HG03064 (cell line): ENCODE measurements at regions not wholly inside any gene's neighbourhood (a gene's known extent, or its start where the extent isn't known, plus 50 kb on each side); places are given as distances from the start of the nearest gene placed in this dataset.

Source experiments
- ATAC-seq: cut with Tn5 transposase; IDR thresholded peaks from one replicate; pipeline ENCODE4 v1.9.1; 2021; ENCODE audit warnings: low read depth; ENCODE audit not compliant: unreplicated experiment

DNA sequence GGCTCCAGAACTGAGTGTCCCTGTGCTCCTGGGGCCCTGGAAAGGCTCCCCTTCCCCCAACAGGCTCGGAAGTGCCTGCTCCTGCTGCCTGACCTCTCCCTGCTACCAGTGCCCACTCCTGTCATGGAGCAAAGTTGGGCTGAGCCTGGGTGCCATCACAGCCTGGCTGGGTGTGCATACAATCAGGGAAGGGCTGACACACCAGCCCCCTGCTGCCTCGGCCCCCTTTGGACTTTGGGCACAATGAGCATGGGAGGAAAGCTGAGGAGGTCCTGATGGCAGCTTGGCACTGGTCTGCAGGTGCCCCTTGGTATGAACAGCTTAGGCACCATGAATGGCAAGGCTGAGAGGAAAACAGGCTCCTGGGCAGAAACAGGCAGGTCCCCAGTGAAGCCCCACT lies 405.0 kb downstream of the PID1 start:
- no peak for ATAC-seq

DNA sequence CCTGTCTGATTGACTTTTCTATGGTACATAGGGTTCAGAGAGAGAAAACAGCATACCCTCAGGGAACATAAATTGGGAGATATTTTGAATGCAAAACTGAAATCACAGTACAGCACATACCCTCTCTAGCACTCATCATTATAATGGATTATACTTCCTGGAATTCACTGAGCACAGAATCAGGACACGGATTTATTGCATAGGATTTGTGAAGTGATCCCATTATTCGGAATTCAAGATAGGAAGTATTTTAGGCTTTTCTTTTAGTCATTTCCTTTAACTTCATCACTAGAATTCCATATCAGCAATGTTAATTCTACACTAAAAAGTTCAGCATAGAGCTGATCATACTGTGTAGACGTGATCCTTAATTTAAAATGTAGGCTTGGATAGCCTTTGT lies 407.0 kb downstream of the PID1 start:
- no peak for ATAC-seq

DNA sequence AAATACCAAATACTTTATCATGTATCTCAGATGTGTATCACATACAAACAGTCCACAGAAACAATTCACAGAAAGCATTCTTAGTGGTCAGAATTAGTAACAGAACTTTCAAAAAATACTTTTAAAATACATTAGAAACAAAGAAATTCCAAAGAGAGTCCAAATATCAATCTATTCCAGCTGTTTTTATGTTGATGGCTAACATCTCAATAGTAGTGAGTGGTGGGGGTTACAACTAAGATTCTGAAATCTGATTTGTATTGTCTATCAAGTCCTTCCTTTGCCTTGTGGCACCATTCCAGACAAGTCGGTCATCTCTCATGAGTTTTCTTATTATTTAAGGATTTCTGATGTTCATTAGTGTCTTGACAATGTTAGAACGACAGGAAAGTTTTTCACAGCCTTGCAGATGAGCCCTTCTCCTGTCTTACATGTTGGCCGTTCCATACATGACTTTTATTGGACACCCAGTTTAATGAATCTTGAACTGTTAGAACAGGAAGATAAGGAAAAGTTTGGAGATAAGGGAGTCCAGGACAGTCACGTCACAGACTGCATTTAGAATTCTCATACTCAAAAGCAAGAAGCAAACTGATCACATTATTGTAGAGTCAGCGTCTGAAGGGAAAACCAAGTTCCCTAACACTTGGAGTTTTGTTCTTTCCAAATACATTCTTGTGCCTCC lies 410.3 kb downstream of the PID1 start:
- no peak for ATAC-seq

DNA sequence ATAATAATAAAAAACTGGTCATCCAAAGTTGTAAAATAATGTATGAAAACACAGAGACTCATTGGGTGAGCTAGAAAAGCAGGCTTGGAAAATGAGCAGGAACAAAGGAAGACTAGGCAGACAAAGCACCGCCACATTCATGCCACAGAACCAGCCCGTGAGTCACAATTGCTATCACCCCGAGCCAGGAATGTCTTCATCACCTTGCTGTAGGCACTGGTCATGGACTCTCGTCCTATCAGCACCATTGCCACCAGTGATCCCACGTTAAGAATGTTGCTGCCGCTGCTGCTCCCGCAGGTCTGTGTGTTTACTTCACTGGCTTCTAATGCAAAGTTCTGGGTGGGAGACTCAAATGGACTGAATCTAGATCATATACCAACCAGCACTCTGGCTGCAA lies 417.9 kb downstream of the PID1 start:
- ATAC-seq: no peak

DNA sequence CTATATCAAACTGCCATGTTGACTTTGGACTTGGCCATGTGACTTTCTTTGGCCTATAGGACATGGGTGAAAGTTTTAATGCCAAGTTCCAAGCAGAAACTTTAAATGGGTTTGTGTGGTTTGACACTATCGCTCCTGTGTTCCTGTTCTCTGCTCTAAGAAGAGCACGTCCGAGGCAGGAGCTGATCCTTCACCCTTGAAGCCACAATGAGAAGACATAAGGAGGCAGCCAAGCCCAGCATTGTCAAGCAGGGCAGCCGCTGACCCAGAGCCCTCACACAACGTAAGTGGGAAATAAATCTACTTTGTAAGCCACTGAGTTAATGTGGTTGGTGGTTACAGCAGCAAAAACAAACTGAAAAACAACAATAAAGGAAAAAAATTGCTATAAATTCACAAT lies 422.4 kb downstream of the PID1 start:
- no peak for ATAC-seq

DNA sequence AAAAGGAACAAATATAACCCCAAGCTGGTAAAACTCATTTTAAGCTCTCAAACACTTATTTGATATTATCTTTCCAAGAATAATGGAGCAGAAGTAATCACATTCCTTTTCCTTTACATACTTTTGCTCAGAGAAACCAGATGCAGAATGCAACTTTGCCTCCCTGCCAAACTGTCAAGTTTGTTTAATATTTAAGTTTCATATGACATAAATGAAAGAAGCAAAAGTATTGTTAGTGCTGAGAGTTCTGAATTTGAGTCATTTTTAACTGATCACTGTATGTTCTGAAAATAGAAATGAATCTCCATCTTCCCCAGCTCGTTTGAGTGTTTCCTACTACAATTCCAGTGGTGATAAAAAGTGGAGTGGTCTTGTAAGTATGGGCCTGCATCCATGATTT lies 423.4 kb downstream of the PID1 start:
- ATAC-seq: no peak

DNA sequence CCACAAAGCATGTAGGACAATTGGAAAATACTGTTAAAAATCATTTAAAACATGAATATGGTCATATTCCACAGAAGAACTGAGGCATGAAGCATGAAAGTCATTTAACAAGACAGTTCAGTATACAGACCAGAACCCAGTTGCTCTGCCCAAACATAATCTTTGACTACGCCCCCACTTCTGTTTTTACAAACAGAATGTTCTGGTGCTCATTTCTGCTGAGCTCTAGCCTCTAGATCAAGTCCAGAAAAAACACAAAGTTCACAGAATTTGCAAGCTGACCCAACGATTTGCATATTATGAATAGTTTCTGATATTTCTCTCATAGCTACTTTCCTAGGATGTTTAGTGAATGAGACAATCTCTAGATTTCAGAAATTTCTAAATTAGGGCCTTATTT lies 424.9 kb downstream of the PID1 start:
- ATAC-seq: no peak

DNA sequence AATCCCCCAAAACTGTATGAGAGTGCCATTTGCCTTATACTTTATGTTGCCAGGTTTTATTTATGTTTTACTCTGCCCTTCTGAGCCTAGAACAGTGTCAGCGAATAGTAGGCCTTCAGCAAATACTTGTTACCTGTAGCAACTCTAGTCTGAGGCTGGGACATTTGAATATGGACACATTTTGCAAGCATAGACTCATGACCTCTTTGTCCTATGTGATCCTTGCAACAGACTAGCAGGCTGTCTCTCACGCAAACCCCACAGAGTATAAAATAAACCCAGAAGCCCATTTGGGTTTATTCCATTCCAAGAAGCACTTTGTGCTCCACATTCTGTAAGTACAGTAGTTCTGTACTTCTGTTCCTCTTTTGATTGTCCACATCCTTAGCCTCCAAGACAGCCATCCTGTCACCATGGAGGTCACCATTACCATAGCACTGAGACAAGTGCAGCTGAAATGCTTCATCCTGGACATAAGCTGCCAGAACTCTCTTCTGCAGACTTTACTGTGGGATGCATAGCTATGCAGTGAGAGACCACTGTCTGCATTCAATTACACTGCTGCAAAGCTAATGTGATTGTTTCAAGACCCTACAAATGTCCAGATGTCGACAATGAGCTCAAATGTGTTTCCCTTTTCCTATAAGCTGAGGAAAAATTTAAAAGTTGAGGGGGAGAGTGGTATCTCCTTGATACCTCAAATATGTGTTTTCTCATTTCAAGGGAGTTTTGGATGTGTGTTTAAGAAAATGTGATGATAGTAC lies 425.7 kb downstream of the PID1 start:
- no peak for ATAC-seq

DNA sequence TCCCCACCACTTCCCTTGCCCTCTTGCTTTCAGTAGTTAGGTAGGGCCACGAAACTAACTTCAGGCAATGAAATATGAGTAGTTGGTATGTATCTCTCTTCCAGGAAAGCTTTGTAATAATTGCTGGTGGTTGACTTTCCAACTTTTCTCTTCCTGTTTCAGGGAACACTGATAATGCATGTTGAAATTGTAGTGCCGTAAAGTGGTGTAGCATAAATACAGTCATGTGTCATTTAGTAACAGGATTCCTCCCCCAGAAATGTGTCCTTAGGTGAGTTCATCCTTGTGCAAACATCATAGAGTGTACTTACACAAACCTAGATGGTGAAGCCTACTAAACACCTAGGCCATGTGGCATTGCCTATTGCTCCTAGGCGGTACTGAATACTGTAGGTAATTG lies 429.2 kb downstream of the PID1 start:
- no peak for ATAC-seq

DNA sequence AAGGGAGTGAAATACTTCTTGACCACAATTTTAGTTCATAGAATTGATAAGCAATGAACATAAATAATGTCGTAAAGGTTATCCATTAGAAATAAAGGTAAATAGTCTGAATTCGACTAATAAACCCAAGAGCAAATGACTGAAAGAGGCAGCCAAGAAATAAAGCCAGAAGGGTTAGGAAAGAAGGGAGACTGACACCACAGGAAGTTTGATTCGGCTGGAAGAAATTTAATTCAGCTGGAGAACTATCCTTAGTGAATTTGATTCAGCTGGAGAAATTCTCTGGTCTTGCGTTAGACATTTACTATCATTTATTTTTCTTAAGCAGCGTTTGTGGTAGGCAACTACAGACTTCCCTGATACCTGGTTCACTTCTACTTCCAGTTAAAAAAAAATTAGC lies 429.6 kb downstream of the PID1 start:
- ATAC-seq: no peak

DNA sequence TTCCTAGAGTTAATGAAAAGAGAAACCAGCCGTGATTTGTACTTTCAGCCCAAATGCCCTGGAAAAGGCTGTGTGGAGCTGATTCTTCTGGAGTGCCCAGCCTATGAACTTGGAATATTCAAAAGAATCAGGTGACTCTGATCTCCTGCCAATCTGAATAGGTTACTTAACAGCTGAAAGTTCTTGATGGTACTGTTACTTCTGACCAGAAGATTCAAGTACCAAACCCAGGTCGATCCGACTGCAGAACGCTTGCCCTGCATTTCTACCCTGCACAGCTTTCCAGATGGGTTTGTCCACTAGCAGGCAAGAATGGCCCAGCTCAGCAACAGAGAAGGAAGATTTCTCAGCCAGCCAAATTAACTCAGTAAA lies 430.4 kb downstream of the PID1 start:
- ATAC-seq: no peak

DNA sequence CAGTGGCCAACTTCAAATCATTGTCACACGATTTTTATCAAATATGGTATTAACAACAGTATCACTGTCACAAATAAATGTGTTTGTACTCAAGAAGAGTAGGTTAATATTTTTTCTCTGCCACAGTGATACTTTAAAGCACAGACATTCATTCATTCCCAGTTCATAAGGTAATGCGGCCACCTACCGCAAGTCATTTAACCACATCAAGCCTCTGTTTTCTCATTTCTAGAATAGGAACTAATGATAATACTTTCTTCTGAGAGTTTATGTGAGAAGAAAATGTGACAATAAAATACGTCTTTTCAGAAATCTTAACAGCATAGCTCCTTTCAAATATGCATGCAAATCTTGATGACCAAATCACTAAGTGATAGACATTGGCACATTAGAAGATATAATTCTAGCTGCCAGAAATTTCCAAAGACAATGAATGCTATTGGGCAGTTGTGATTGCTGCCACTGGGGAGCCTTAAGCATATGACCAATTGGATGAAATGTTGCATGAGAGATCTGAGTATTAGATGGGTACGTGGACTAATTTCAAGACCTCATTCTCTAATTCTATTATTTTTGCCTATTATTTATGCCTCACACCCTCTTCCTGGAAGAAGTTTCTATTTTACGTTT lies 430.9 kb downstream of the PID1 start:
- ATAC-seq: no peak

DNA sequence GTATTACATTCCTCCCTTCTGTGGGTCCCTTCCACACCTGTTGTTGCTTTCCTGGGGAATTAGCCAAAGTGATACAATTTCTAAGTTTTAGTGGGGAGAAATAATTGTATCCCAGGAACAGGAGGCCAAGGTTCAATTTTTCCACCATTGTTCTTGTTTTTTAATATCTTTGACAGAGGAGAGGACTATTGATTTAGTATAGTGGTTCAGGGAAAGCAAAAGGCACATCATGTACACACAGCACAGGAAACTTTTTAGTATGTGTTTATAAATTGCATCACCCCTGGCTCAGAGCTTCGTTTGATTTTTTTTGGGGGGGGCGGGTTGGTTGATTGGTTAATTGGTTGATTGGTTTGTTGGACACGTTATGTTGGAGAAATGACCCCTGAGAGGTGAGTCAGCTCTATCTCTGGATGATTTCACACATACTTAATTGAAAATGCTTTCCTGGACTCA lies 431.6 kb downstream of the PID1 start:
- ATAC-seq: no peak

DNA sequence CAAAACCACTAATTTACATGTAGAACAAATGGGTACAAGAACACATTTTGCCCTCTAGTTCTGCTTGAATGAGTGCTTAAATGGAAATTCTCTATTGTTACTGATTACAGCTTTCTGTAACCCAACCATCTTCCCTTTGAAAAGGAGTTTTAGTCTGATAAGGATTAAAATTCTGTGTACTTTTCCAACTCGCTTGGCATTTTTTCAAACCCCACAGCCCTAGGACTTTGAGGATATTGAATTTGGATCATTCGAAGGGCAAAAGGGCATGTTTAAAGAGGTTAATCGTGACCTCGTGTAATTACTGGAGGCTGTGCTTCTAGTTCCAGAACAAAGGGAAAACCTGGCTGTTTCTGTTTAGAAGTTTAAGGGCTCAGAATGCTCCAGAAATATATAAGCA lies 432.3 kb downstream of the PID1 start:
- no peak for ATAC-seq

DNA sequence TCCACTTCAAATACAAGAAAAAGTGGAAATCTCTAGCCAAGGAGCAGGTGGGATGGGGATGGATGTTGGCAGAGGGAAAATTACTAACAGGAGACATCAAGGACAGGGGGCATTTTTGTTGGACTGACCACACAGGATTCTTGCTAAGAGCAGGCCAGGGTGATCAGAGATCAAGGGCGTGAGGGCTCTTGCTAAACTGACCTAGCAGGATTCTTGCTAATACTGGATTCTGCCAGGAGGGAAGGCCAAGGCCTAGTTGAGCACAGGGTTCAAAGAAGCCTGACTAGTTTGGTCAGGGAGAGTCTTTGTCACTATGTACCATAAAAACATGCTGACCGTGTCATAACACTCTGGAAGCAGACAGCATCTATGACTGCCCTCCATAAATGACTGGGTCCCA lies 442.7 kb downstream of the PID1 start:
- no peak for ATAC-seq

DNA sequence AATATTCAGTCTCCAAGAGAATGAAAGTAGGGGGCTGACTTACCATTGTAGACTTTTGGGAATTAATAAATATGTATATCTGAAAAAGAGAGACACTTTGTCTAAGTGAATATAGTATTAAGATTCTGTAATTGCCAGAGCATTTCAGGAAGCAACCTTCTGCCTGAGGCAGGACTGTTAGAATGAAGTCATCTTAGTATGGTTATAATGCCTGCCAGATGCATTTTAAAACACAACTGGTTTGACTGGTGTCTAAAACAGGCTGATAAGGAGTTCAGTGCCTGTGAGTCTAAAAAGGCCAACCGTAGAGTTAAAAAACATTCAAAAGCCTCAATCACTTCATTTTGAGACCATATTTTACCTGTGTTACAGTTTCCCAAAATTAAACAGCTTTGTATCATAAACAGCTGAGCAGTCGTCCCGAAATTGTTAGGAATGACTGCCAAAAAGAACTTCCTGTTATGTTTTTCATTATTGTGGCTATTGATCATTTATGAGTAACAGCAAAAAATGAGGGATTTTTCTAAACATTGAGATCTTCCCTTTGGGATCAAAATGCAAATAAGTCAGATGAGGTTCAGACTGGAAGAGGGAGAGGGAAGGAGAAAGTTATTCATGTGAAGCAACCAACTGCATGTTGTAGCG lies 443.9 kb downstream of the PID1 start:
- ATAC-seq: no peak

DNA sequence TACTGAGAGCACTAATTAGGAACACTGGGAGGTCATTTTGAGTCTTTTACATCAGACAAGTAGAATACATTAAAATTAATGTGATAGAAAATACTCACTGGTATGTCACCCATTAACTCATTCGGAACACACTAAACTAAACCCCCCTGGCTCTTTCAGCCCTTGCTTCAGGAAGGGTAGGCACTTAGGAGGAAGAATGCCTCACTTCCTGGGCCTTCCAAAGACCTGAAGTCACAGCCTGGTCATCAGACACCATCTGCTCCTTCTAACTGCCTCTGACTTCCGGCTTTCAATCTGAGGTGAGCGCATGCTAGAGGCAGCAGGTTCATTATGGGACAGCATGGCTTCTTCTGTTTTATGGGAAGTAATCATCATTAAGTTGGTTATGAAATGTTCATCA lies 451.4 kb downstream of the PID1 start:
- ATAC-seq: no peak

DNA sequence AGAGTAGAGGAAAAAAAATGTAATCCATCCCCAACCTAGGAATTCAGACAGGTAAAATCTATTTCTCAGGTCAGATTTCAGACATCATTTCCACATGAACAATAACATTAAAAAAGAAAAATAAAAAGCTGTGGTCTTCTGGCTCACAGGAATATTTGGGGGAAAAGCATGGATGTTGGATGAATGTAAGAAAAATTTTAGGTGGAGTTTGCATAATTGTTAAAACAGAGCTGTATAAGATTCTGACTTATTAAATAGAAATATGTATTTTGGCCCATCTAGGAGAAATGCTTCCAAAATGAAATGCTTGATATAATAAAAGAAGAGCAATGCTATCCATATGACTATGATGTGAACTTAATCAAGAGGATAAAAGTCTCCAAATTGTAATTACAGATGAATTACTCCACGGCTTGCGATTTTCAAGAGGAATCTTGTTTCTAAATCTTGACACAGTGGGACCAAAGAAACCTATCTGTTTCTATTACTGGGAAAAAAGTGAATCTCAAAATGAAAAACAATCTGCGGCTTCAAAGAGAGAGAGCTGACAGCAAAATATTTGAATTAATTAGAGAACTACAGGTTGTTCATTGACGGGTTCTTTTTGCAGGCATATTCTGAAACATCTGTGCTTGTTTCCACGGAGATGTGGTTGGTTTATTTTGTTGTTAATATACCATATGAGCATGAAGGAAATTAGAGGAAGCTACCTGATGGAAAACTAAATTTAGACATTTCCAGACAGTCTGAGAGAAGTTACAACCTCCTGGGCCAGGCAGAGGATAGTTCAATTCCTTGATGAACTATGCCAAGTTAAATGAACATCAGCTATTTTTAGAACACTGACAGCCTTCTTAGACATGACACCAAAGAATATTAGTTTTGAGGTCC lies 468.7 kb downstream of the PID1 start:
- no peak for ATAC-seq

DNA sequence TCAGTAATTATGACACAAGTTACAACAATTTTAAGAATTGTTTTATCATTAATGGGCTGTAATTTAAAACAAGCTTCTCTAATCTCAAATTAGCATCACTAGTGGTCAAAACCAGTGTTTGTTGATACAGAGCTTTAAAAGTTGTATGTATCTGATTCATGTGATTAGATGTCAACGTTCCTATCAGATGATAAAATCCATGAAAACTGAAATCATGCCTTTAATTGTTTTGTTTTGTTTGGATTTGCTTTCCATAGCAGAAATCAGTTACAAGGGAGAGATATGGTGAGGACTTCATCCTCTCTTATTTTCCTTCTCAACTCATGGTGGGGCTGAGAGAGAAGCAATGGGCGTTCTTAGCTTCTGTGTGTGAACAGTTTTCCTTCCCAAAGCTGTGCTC lies 469.6 kb downstream of the PID1 start:
- no peak for ATAC-seq

DNA sequence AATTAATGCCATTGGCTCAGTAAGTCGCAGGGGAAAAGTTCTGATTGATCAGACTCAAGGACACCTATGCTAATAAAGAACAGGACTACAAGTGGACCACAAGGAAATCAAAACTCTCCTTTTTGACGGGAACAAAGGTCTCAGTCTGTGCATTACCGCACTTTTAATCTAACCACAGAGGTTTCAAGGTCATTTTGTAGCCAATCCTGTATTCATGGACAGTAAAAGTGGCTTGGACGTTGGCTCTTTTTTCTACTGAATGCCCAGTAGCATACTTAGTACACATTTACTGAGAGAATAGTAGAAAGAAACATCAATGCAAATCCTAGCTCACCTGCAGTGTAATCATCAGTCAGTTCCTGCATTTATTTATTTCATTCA lies 471.9 kb downstream of the PID1 start:
- no peak for ATAC-seq
